MM.1S (cell line): ENCODE measurements at regions not wholly inside any gene's neighbourhood (a gene's known extent, or its start where the extent isn't known, plus 50 kb on each side); places are given as distances from the start of the nearest gene placed in this dataset.

Source experiments
- DNase-seq: peaks from one replicate; pipeline ENCODE4 v3.0.0-alpha.2; 2015
- H2AFZ ChIP-seq: fragments of 300-600 bp; sonication (generic); 2 replicates; pipeline ENCODE4 v1.6.0; 2016; ENCODE audit warnings: antibody characterized with exemption, low read length
- H3F3A ChIP-seq: fragments of 300-600 bp; sonication (generic); 2 replicates; pipeline ENCODE4 v1.6.1; 2016; ENCODE audit warnings: mild to moderate bottlenecking, antibody characterized with exemption, low read length, moderate library complexity, mixed read lengths; ENCODE audit not compliant: insufficient read depth
- H3K27ac ChIP-seq: fragments of 300-600 bp; sonication (generic); 2 replicates; pipeline ENCODE4 v1.5.1; 2016; ENCODE audit warnings: mild to moderate bottlenecking, low read length
- H3K27me3 ChIP-seq: fragments of 300-600 bp; sonication (generic); replicated peaks from 2 replicates; pipeline ENCODE4 v1.6.0; 2016; ENCODE audit warnings: low read length; ENCODE audit not compliant: insufficient read depth
- H3K36me3 ChIP-seq: fragments of 300-600 bp; sonication (generic); replicated peaks from 2 replicates; pipeline ENCODE4 v1.6.1; 2016; ENCODE audit warnings: mild to moderate bottlenecking, low read length, mixed read lengths; ENCODE audit not compliant: insufficient read depth
- H3K4me1 ChIP-seq: fragments of 300-600 bp; sonication (generic); 2 replicates; pipeline ENCODE4 v1.6.1; 2016; ENCODE audit warnings: low read length, mixed read lengths
- H3K4me2 ChIP-seq: fragments of 300-600 bp; sonication (generic); 2 replicates; pipeline ENCODE4 v1.6.0; 2016; ENCODE audit warnings: low read depth, low read length
- H3K4me3 ChIP-seq: fragments of 300-600 bp; sonication (generic); 2 replicates; pipeline ENCODE4 v1.5.1; 2016; ENCODE audit warnings: low read length, mixed read lengths
- H3K79me2 ChIP-seq: fragments of 300-600 bp; sonication (generic); 2 replicates; pipeline ENCODE4 v1.6.1; 2016; ENCODE audit warnings: mixed run types, low read length, mixed read lengths
- H3K9ac ChIP-seq: fragments of 300-600 bp; sonication (generic); 2 replicates; pipeline ENCODE4 v1.6.1; 2016; ENCODE audit warnings: low read length, mixed read lengths
- H3K9me2 ChIP-seq: fragments of 300-600 bp; sonication (generic); replicated peaks from 2 replicates; pipeline ENCODE4 v1.6.1; 2016; ENCODE audit warnings: mild to moderate bottlenecking, low read length, mixed read lengths; ENCODE audit not compliant: insufficient read depth
- H3K9me3 ChIP-seq: fragments of 300-600 bp; sonication (generic); replicated peaks from 2 replicates; pipeline ENCODE4 v1.6.1; 2016; ENCODE audit warnings: mild to moderate bottlenecking, low read length, mixed read lengths; ENCODE audit not compliant: insufficient read depth
- H4K20me1 ChIP-seq: fragments of 300-600 bp; sonication (generic); 2 replicates; pipeline ENCODE4 v1.6.1; 2016; ENCODE audit warnings: mild to moderate bottlenecking, low read length, moderate library complexity, mixed read lengths; ENCODE audit not compliant: insufficient read depth
- CTCF ChIP-seq: fragments of 300-600 bp; sonication (generic); IDR thresholded peaks from 2 replicates; pipeline ENCODE4 v1.5.1; 2016; ENCODE audit warnings: antibody characterized with exemption, low read length, mixed read lengths
- EZH2 ChIP-seq: fragments of 300-600 bp; sonication (generic); optimal IDR thresholded peaks from 2 replicates; pipeline ENCODE3; 2017; ENCODE audit warnings: low read depth, mild to moderate bottlenecking, antibody characterized with exemption, low read length, mixed read lengths
- EZH2phosphoT487 ChIP-seq: fragments of 300-600 bp; sonication (generic); IDR thresholded peaks from 2 replicates; pipeline ENCODE4 v1.6.1; 2018; ENCODE audit warnings: antibody characterized with exemption, low read length

- Histone ChIP-seq H4K20me1 (no peaks in the 10 kb centered on the region), H2AFZ (no peak overlapping the region), H3K79me2 (no peaks in the 10 kb centered on the region), H3K27me3 (no peaks in the 10 kb centered on the region), H3K9me3 (no peaks in the 10 kb centered on the region), H3K9me2 (no peaks in the 10 kb centered on the region), H3K4me3 (no peak overlapping the region), H3K27ac (no peak overlapping the region), H3F3A (no peaks in the 10 kb centered on the region), H3K4me2 (no peak overlapping the region), H3K9ac (no peak overlapping the region), H3K4me1 (no peaks in the 10 kb centered on the region), H3K36me3 (no peaks in the 10 kb centered on the region)
- TF ChIP-seq EZH2 (no peak), EZH2phosphoT487 (no peak), CTCF (no peak)
- no peak for DNase-seq
Measured at GRCh38 chr1:199875856-199876255, 151.7 kb upstream of the NR5A2 start.

DNA sequence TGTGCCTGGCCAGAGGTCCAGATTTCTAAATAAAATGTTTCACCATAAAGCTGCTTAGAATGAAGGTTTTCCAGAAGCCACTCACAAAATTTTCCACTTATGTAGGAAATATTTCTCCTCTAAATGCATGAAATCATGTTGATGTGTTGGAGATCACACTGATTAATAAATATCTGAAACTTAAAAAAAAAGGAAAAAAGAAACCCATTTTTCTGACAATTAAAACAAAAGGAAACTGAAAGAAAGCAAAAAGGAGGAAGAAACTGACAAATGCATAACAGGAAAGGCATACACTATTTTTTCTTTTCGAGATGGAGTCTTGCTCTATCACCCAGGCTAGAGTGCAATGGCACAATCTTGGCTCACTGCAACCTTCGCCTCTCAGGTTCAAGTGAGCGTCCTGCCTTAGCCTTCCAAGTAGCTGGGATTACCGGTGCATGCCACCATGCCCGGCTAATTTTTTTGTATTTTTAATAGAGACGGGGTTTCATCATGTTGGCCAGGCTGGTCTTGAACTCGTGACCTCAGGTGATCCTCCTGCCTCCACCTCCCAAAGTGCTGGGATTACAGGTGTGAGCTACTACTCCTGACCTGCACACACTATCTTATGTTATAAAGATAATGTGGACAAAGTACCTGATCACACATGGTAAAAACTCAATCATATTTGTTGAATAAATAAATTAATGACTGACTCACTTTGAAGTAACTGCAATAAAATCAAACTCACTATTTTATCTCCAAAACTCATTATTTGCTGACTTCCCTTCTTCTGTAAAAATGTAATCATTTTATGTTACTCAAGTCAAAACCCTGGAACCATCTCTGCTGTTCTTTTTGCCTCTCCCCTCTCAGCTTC lies 149.8 kb upstream of the NR5A2 start:
- Histone ChIP-seq H4K20me1 (no peaks in the 10 kb centered on the region), H3K4me3 (no peak overlapping the region), H3K27ac (no peak overlapping the region), H3F3A (no peaks in the 10 kb centered on the region), H3K4me2 (no peak overlapping the region), H3K27me3 (no peaks in the 10 kb centered on the region), H3K79me2 (no peaks in the 10 kb centered on the region), H3K36me3 (no peaks in the 10 kb centered on the region), H3K4me1 (no peaks in the 10 kb centered on the region), H3K9me3 (no peaks in the 10 kb centered on the region), H3K9ac (no peak overlapping the region), H3K9me2 (no peaks in the 10 kb centered on the region), H2AFZ (no peak overlapping the region)
- no peak for DNase-seq
- no peak for TF ChIP-seq EZH2
- no peak for TF ChIP-seq CTCF
- TF ChIP-seq EZH2phosphoT487: no peak

- H3K36me3 ChIP-seq: no peaks in the 10 kb centered on the region
- H3K79me2 ChIP-seq: no peaks in the 10 kb centered on the region
- H3K9ac ChIP-seq: no peak overlapping the region
- no peaks in the 10 kb centered on the region for H3K9me3 ChIP-seq
- H3K9me2 ChIP-seq: no peaks in the 10 kb centered on the region
- no peak for DNase-seq
- H3K4me1 ChIP-seq: no peaks in the 10 kb centered on the region
- no peak overlapping the region for H3K27ac ChIP-seq
- H3F3A ChIP-seq: no peaks in the 10 kb centered on the region
- TF ChIP-seq EZH2 (no peak), EZH2phosphoT487 (no peak), CTCF (no peak)
- no peaks in the 10 kb centered on the region for H4K20me1 ChIP-seq
- no peak overlapping the region for H2AFZ ChIP-seq
- H3K4me2 ChIP-seq: no peak overlapping the region
- H3K27me3 ChIP-seq: no peaks in the 10 kb centered on the region
- no peak overlapping the region for H3K4me3 ChIP-seq
Measured at GRCh38 chr1:199878823-199879222, 148.7 kb upstream of the NR5A2 start.
